ENCODE measurements at regions not wholly inside any gene's neighbourhood (a gene's known extent, or its start where the extent isn't known, plus 50 kb on each side); places are given as distances from the start of the nearest gene placed in this dataset.

GRCh38 chr3:63064209-63064755, 189.1 kb upstream of the CADPS start:
- CTCF ChIA-PET (ENCODE audit: partially characterized antibody) = no interaction called here
- Histone ChIP-seq H2AFZ (ENCODE audit: low read length) (no peak overlapping the region), H2BK5ac (ENCODE audit: low read depth, low read length) (no peak overlapping the region), H4K8ac (ENCODE audit: extremely low read depth, insufficient read depth, low read length) (no peak overlapping the region), H3K4me1 (replicated peaks in 1 of 4; ENCODE audit: control insufficient read depth in 3 of 4, insufficient read depth in 4 of 4, low read length in 3 of 4) (peaks cover 0 to 2% (median 0%) of the 10 kb centered on the region in 4 experiments; a peak in 1 of 7 replicates), H3K36me3 (ENCODE audit: control insufficient read depth in 2 of 4, insufficient read depth in 4 of 4, low read length in 3 of 4) (no peaks in the 10 kb centered on the region), H3K18ac (ENCODE audit: extremely low read depth, low read length) (no peak overlapping the region), H3K4me2 (ENCODE audit: insufficient read depth in 1 of 2, low read depth in 2 of 2, low read length in 2 of 2) (no peak overlapping the region), H3K27me3 (replicated peaks in 1 of 4; ENCODE audit: control insufficient read depth in 3 of 4, extremely low read depth in 1 of 4, insufficient read depth in 3 of 4, low read length in 3 of 4) (peaks cover 0 to 1% (median 0%) of the 10 kb centered on the region in 4 experiments; a peak in 1 of 7 replicates), H4K20me1 (replicated peaks in 1 of 2; ENCODE audit: control insufficient read depth in 1 of 2, insufficient read depth in 2 of 2, low read length in 2 of 2) (peaks cover 0 to 2% of the 10 kb centered on the region in 2 experiments), H3K9me3 (ENCODE audit: insufficient read depth in 2 of 2, low read depth in 1 of 2, low read length in 1 of 2) (no peaks in the 10 kb centered on the region), H2BK120ac (replicated peaks; ENCODE audit: low read depth, low read length) (no peak overlapping the region), H2BK20ac (ENCODE audit: low read length) (no peak overlapping the region), H2BK12ac (ENCODE audit: low read depth, low read length) (no peak overlapping the region), H3K79me2 (ENCODE audit: control insufficient read depth in 1 of 2, insufficient read depth in 2 of 2, low read length in 2 of 2) (no peaks in the 10 kb centered on the region), H3K56ac (replicated peaks; ENCODE audit: insufficient read length, low read depth, low read length) (no peak overlapping the region), H3K23ac (ENCODE audit: insufficient read length) (no peak overlapping the region), H2BK15ac (ENCODE audit: low read length) (no peak overlapping the region), H2AK5ac (ENCODE audit: low read depth, low read length) (no peak overlapping the region), H3K4ac (replicated peaks; ENCODE audit: insufficient read length, low read depth, low read length) (no peak overlapping the region), H3K4me3 (ENCODE audit: extremely low read depth in 1 of 4, insufficient read depth in 2 of 4, low read depth in 3 of 4, low read length in 4 of 4) (no peak overlapping the region), H3K23me2 (ENCODE audit: low read depth, low read length) (no peaks in the 10 kb centered on the region; the same call in 1 of the 2 replicates), H4K91ac (replicated peaks; ENCODE audit: insufficient read length, low read length) (no peak overlapping the region), H3K9ac (replicated peaks in 1 of 4; ENCODE audit: extremely low read depth in 1 of 4, low read depth in 3 of 4, low read length in 3 of 4) (no peak overlapping the region), H3K14ac (ENCODE audit: insufficient read length) (no peak overlapping the region), H3K27ac (ENCODE audit: low read depth, low read length) (no peak overlapping the region), H3K79me1 (ENCODE audit: low read depth, low read length) (no peaks in the 10 kb centered on the region), H4K5ac (ENCODE audit: insufficient read length, low read depth, low read length) (no peak overlapping the region)
- POLR2A ChIA-PET (ENCODE audit: partially characterized antibody) = interaction anchor here (1.6 kb wide), 1 partner anchor 12 kb away, joined by 3 read pairs; no protein-coding TSS in a partner anchor
- 97% methylated on average over 1 of the region's 1 CpG; no CpG with 5 or more reads in 1 of the 2 experiments for WGBS, 2 experiments (ENCODE audit: extremely low coverage in 1 of 2, insufficient coverage in 1 of 2, insufficient read length in 1 of 2, insufficient replicate concordance in 2 of 2, low coverage in 1 of 2, low lambda C conversion rate in 2 of 2, missing lambda C conversion rate in 1 of 2)
- DNase-seq (ENCODE audit: low read depth in 1 of 2, low spot score in 2 of 2) (no peak), FAIRE-seq (no peak)
- TF ChIP-seq GABPA (IDR thresholded peaks at IDR 0.05; ENCODE audit: borderline replicate concordance, insufficient read depth, low read length) (no peak), SAP30 (IDR thresholded peaks at IDR 0.05; ENCODE audit: insufficient read depth, insufficient replicate concordance, low read length) (no peak), NANOG (IDR thresholded peaks at IDR 0.05; ENCODE audit: insufficient read depth, low read depth, low read length, poor library complexity, severe bottlenecking) (no peak), MAFK (IDR thresholded peaks at IDR 0.05; ENCODE audit: low read depth, low read length) (no peak), SP2 (IDR thresholded peaks at IDR 0.05; ENCODE audit: low read length) (no peak), EP300 (IDR thresholded peaks at IDR 0.05; ENCODE audit: borderline replicate concordance in 1 of 2, low read depth in 2 of 2, low read length in 2 of 2) (no peak), POLR2AphosphoS5 (IDR thresholded peaks at IDR 0.05; ENCODE audit: low read depth, low read length) (no peak), JUN (IDR thresholded peaks at IDR 0.05; ENCODE audit: low read depth, low read length) (no peak), CBX5 (IDR thresholded peaks at IDR 0.05; ENCODE audit: low read depth, low read length) (no peak)
